VCaP (cell line): ENCODE measurements at regions not wholly inside any gene's neighbourhood (a gene's known extent, or its start where the extent isn't known, plus 50 kb on each side); places are given as distances from the start of the nearest gene placed in this dataset.

ENCODE experiments used
- H3K27ac ChIP-seq: fragments of 450-650 bp; 2 replicates; pipeline ENCODE4 v1.5.1; 2017
- TF ChIP-seq, protein P1 (sequence below): fragments of 450-650 bp; conservative IDR thresholded peaks from 2 replicates; pipeline ENCODE4 v1.5.1; 2017; ENCODE audit warnings: mild to moderate bottlenecking, moderate library complexity

DNA sequence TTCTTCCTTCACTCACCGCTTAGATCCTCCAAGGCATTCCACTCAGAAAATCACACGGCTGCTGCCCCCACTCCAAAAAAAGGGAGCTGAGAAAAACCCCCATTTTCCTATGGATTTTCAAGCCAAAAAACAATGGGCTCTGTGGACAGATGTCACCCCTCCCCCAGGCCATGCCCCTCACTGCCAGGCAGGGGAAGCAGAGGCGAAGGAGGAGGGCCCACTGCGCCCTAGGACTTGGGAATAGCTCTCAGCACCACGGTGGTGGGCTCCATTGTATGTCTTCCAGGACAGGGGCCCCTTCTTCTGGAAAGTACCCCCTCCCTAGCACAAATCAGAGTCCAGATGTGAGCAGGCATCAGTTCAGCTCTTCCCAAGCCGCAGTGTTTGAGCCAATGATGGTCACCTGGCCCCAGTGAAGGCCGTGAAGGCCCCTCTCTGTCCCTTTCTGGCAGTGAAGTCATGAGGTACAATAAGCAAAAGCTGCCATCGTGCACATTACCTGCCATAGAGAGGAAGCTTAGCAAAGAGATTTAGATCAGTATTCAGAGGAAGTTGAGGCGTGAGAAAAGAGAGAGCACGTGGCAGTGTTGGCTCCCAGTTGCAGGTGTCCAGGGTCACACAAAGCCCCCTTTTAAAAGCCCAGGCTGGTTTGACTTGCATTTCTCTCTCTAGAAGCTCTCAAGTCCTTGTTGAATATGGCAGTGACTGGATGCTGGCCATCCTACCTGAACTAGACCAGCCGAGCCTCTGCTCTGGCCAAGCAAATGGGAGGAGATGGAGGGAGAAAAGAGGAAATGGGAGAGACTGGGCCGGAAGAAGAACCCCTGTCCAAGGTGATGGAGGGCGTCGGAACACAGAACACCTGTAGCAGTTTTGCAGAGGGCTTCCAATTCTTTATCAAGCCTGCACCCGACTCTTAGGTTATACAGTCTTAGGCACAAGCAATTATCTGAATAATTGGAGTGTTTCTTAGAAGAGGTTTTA, 149.0 kb downstream of the TOMM20 start:
- TF ChIP-seq, protein P1, sequence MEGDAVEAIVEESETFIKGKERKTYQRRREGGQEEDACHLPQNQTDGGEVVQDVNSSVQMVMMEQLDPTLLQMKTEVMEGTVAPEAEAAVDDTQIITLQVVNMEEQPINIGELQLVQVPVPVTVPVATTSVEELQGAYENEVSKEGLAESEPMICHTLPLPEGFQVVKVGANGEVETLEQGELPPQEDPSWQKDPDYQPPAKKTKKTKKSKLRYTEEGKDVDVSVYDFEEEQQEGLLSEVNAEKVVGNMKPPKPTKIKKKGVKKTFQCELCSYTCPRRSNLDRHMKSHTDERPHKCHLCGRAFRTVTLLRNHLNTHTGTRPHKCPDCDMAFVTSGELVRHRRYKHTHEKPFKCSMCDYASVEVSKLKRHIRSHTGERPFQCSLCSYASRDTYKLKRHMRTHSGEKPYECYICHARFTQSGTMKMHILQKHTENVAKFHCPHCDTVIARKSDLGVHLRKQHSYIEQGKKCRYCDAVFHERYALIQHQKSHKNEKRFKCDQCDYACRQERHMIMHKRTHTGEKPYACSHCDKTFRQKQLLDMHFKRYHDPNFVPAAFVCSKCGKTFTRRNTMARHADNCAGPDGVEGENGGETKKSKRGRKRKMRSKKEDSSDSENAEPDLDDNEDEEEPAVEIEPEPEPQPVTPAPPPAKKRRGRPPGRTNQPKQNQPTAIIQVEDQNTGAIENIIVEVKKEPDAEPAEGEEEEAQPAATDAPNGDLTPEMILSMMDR = no peak
- peak overlapping the region; percentile 68 for H3K27ac ChIP-seq

- TF ChIP-seq, protein P1 = no peak
- H3K27ac ChIP-seq = peak overlapping the region; percentile 68
These were observed 150.0 kb downstream of the TOMM20 start for GRCh38 chr1:234978397-234979295.

DNA sequence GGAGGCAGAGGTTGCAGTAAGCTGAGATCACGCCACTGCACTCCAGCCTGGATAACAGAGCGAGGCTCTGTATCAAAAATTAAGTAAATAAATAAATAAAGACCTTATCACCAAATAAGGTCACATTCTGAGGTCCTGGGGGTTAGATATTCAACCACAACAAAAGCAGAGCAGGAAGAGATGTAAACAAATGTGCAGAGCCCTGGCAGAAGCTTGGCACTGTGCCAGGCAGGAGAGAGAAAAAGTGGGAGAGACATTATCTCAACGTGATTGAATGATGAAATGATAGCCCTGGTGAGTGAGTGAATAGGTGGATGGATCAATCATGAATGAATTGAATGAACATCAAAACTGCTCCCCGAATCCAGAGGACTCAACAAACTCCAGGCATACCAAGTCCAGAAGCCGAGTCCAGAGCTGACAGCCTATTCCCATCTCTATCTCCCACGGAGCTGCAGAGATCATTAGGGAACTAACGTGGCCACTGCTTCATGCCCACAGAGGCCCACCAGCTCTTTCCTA, 150.7 kb downstream of the TOMM20 start:
- TF ChIP-seq, protein P1 = no peak
- H3K27ac ChIP-seq = peak overlapping the region; percentile 68

DNA sequence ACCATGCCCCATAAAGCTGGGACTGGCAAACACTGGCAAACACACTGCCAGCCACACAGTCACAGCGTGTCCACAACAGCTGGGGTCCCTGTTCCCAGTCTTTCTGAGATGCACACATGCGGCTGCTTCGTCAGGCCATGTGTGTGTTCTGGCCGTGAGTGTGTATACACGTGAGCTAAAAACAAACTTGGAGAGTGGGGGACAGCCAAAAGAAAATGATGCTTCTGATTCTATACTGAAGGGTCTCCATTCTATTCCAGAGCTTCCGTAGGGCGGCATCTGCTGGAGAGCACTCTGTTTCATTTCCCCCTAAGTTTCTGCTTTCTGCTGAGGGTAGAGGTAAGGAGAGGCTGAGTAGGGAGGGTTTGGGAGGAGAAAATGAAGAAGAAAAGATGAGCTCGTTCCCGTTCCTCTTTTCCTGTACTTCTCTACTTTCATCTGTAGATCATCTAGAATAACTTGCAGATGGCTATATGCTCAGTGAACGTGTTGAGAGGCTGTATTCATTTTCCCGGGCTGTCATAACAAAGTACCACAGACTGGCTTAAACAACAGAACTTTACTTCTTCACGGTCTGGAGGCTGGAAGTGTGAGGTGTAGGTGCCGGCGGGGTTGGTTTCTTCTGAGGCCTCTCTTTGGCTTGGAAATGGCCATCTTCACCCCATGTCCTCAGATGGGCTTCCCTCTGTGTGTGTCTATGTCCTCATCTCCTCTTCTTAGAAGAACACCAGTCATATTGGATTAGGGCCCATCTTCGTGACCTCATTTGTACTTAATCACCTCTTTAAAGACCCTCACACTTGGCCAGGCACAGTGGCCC, 151.6 kb downstream of the TOMM20 start:
- TF ChIP-seq, protein P1 = no peak
- peak overlapping the region; percentile 68 for H3K27ac ChIP-seq

DNA sequence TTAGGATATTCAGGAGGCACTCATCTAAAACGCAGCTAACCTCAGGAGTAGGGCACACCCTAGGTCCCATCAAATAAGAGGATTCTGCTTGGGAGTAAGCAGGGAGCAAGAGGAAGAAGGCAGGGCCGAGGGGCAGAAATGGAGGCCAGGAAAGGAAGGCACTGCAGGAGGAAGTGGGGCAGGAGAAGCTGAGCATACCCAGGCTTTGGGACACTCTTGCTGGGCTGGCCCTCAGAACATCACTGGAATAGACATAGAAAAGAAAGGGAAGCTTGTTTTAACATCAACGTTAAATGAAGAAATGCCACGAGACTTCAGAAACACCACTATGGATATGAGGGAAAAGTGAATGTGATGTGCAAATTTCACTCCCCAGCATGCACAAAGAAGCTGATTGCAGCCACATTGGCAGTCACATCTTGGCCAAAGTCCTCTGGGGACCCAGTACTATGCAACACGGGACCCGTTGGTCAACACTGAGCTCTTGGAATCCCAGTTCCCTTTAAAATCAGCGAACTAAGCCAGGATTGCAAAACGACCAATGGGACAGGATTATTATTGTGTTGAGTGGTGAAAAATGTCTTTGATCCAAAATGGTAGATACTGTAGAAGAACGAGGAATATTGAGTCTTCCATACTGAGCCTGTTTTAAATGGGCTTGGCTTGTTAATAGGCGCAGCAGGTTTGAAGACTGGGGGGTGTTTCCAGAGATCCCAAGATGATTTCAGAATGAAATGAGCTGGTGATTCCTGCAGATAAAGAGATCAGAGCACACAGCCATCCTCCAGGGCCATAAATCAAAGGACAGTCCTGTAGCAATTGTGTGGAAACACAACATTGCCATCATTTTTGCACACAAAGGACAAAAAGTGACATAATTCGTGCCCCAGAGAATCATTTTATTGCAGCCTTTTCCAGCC, 152.4 kb downstream of the TOMM20 start:
- no peak overlapping the region for H3K27ac ChIP-seq
- TF ChIP-seq, protein P1 = no peak

- TF ChIP-seq, protein P1 = no peak
- H3K27ac ChIP-seq = no peak overlapping the region
These were observed 153.3 kb downstream of the TOMM20 start for GRCh38 chr1:234975122-234975940.
